ENCODE measurements at regions not wholly inside any gene's neighbourhood (a gene's known extent, or its start where the extent isn't known, plus 50 kb on each side); places are given as distances from the start of the nearest gene placed in this dataset.

- TF ChIP-seq, protein P1, sequence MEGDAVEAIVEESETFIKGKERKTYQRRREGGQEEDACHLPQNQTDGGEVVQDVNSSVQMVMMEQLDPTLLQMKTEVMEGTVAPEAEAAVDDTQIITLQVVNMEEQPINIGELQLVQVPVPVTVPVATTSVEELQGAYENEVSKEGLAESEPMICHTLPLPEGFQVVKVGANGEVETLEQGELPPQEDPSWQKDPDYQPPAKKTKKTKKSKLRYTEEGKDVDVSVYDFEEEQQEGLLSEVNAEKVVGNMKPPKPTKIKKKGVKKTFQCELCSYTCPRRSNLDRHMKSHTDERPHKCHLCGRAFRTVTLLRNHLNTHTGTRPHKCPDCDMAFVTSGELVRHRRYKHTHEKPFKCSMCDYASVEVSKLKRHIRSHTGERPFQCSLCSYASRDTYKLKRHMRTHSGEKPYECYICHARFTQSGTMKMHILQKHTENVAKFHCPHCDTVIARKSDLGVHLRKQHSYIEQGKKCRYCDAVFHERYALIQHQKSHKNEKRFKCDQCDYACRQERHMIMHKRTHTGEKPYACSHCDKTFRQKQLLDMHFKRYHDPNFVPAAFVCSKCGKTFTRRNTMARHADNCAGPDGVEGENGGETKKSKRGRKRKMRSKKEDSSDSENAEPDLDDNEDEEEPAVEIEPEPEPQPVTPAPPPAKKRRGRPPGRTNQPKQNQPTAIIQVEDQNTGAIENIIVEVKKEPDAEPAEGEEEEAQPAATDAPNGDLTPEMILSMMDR (IDR thresholded peaks at IDR 0.05), result no peak
- TF ChIP-seq POLR2A (IDR thresholded peaks at IDR 0.05), result no peak
These were observed 275.8 kb upstream of the MAF start for GRCh38 chr16:79876332-79876730.
